ENCODE measurements at regions not wholly inside any gene's neighbourhood (a gene's known extent, or its start where the extent isn't known, plus 50 kb on each side); places are given as distances from the start of the nearest gene placed in this dataset.

- H3K27ac ChIP-seq = no peak overlapping the region
- no peaks in the 10 kb centered on the region for H3K9me3 ChIP-seq
- ATAC-seq (no peak), FAIRE-seq (no peak), DNase-seq (no peak)
- intact Hi-C loops (cut with DNase I) = no loop called here
- no peaks in the 10 kb centered on the region for H3K27me3 ChIP-seq
- H3K4me1 ChIP-seq = no peaks in the 10 kb centered on the region
- WGBS, 2 donors = 92 to 94% methylated on average over 2 of the region's 2 CpGs
- no peak overlapping the region for H3K4me3 ChIP-seq
- no peaks in the 10 kb centered on the region for H3K36me3 ChIP-seq
- no peak for TF ChIP-seq CTCF (IDR thresholded peaks at IDR 0.05)
Measured at GRCh38 chr12:28099871-28100270, 90.4 kb upstream of the CCDC91 start.

- no peak overlapping the region for H3K27ac ChIP-seq
- H3K36me3 ChIP-seq = no peaks in the 10 kb centered on the region
- H3K9me3 ChIP-seq = no peaks in the 10 kb centered on the region
- H3K27me3 ChIP-seq = no peaks in the 10 kb centered on the region
- no peak for DNase-seq
- FAIRE-seq = no peak
- 74 to 84% methylated on average over 1 of the region's 1 CpG for WGBS, 2 donors
- no peak overlapping the region for H3K4me3 ChIP-seq
- H3K4me1 ChIP-seq = no peaks in the 10 kb centered on the region
- no peak for ATAC-seq
- no peak for TF ChIP-seq CTCF (IDR thresholded peaks at IDR 0.05)
- intact Hi-C loops (cut with DNase I) = no loop called here
Measured at GRCh38 chr12:28100717-28101116, 89.5 kb upstream of the CCDC91 start.

GRCh38 chr12:28104316-28104715, 85.9 kb upstream of the CCDC91 start:
- Histone ChIP-seq H3K27ac (no peak overlapping the region), H3K36me3 (no peaks in the 10 kb centered on the region), H3K9me3 (no peaks in the 10 kb centered on the region), H3K27me3 (no peaks in the 10 kb centered on the region), H3K4me1 (no peaks in the 10 kb centered on the region), H3K4me3 (no peak overlapping the region)
- FAIRE-seq (no peak), ATAC-seq (no peak), DNase-seq (no peak)
- 95 to 99% methylated on average over 2 of the region's 2 CpGs for WGBS, 2 donors
- intact Hi-C loops (cut with DNase I) = no loop called here
- TF ChIP-seq CTCF (IDR thresholded peaks at IDR 0.05) = no peak

GRCh38 chr12:28104903-28105864, 85.1 kb upstream of the CCDC91 start:
- Histone ChIP-seq H3K27ac (no peak overlapping the region), H3K4me1 (no peaks in the 10 kb centered on the region), H3K36me3 (no peaks in the 10 kb centered on the region), H3K9me3 (no peaks in the 10 kb centered on the region), H3K27me3 (no peaks in the 10 kb centered on the region), H3K4me3 (no peak overlapping the region)
- FAIRE-seq = no peak
- WGBS, 2 donors = 90 to 95% methylated on average over 3 of the region's 3 CpGs
- intact Hi-C loops (cut with DNase I) = no loop called here
- no peak for ATAC-seq
- no peak for TF ChIP-seq CTCF (IDR thresholded peaks at IDR 0.05)
- DNase-seq = no peak

GRCh38 chr12:28107679-28108078, 82.6 kb upstream of the CCDC91 start:
- no peaks in the 10 kb centered on the region for H3K27me3 ChIP-seq
- FAIRE-seq (no peak), ATAC-seq (no peak), DNase-seq (no peak)
- no peaks in the 10 kb centered on the region for H3K4me1 ChIP-seq
- no peak for TF ChIP-seq CTCF (IDR thresholded peaks at IDR 0.05)
- WGBS, 2 donors = 66 to 69% methylated on average over 2 of the region's 2 CpGs
- intact Hi-C loops (cut with DNase I) = no loop called here
- no peaks in the 10 kb centered on the region for H3K9me3 ChIP-seq
- H3K4me3 ChIP-seq = no peak overlapping the region
- no peak overlapping the region for H3K27ac ChIP-seq
- H3K36me3 ChIP-seq = no peaks in the 10 kb centered on the region

Measured in pancreas (tissue), 10 donors.